CD4-positive, alpha-beta T cell (primary cell): ENCODE measurements at regions not wholly inside any gene's neighbourhood (a gene's known extent, or its start where the extent isn't known, plus 50 kb on each side); places are given as distances from the start of the nearest gene placed in this dataset.

Experiments
- ATAC-seq: fragments of 200-7000 bp; cut with Tn5 transposase; one replicate; pipeline ENCODE4 v1.10.0; 2022; ENCODE audit warnings: mild to moderate bottlenecking; ENCODE audit not compliant: poor library complexity
- CTCF ChIA-PET: fragments of 350-600 bp; sonication (Branson Sonifier 250); formaldehyde crosslinking; loops from one replicate; lab custom pipeline; 2021; ENCODE audit warnings: antibody characterized with exemption, inconsistent platforms; lab: Charles Lee
- POLR2A ChIA-PET: fragments of 350-600 bp; sonication (Branson Sonifier 250); formaldehyde crosslinking; loops from one replicate; lab custom pipeline; 2021; ENCODE audit warnings: antibody characterized with exemption, inconsistent platforms; lab: Charles Lee
- DNase-seq, 14 experiments: peaks; one replicate each; pipeline ENCODE4 v3.0.0-alpha.2; 2013 to 2020; ENCODE audit warnings: mixed read lengths in 2 of 14
- H3K27ac ChIP-seq, 2 donors: one replicate each; pipeline versions ENCODE4 v1.5.1 to v1.7.0; 2013; ENCODE audit warnings: low read length in 2 of 2, low read depth in 1 of 2, mild to moderate bottlenecking in 1 of 2
- H3K27me3 ChIP-seq, 2 experiments: 1 replicate in 1 of 2; 2 replicates in 1 of 2; pipeline versions ENCODE4 v1.6.1 to v1.7.0; 2013; ENCODE audit warnings: low read length in 2 of 2, control low read depth in 1 of 2, mild to moderate bottlenecking in 1 of 2, moderate library complexity in 1 of 2; ENCODE audit not compliant: insufficient read depth in 2 of 2, control insufficient read depth in 1 of 2
- H3K36me3 ChIP-seq: one replicate; pipeline ENCODE4 v1.6.1; 2013; ENCODE audit warnings: low read length, control low read depth; ENCODE audit not compliant: insufficient read depth
- H3K4me1 ChIP-seq: one replicate; pipeline ENCODE4 v1.6.1; 2013; ENCODE audit warnings: low read length, control low read depth; ENCODE audit not compliant: insufficient read depth
- H3K4me3 ChIP-seq: one replicate; pipeline ENCODE4 v1.5.1; 2013; ENCODE audit warnings: mild to moderate bottlenecking, low read length, moderate library complexity
- H3K9me3 ChIP-seq, 2 experiments: 1 replicate in 1 of 2; 2 replicates in 1 of 2; pipeline versions ENCODE4 v1.6.1 to v1.7.0; 2013; ENCODE audit warnings: low read length in 2 of 2, mild to moderate bottlenecking in 2 of 2, control low read depth in 1 of 2, moderate library complexity in 1 of 2; ENCODE audit not compliant: control insufficient read depth in 1 of 2, insufficient read depth in 1 of 2
- H3K27ac Mint-ChIP-seq: one replicate; pipeline ENCODE4 v1.8.0; 2020; ENCODE audit warnings: mixed read lengths
- H3K27me3 Mint-ChIP-seq: one replicate; pipeline ENCODE4 v1.8.0; 2021; ENCODE audit warnings: mixed read lengths
- H3K36me3 Mint-ChIP-seq: one replicate; pipeline ENCODE4 v1.8.0; 2021; ENCODE audit warnings: low read depth, mixed read lengths
- H3K4me1 Mint-ChIP-seq: one replicate; pipeline ENCODE4 v1.8.0; 2021; ENCODE audit warnings: low read depth, mixed read lengths
- H3K4me3 Mint-ChIP-seq: one replicate; pipeline ENCODE4 v1.8.0; 2020; ENCODE audit warnings: mild to moderate bottlenecking, mixed read lengths
- H3K9me3 Mint-ChIP-seq: one replicate; pipeline ENCODE4 v1.8.0; 2020; ENCODE audit warnings: mixed read lengths
- CTCF ChIP-seq: fragments of 200-600 bp; IDR thresholded peaks from one replicate; pipeline ENCODE4 v1.8.0; 2022; ENCODE audit warnings: antibody characterized with exemption, mild to moderate bottlenecking
- intact Hi-C, 2 experiments: fragments of 100-400 bp; cut with DNase I in 1 of 2; cut with micrococcal nuclease in 1 of 2; formaldehyde crosslinking; loops; one replicate each; pipeline versions ENCODE4 v1.15.1 to v1.9.0; 2023 to 2025; cut with DNase I, micrococcal nuclease

GRCh38 chrY:8814143-8814542 is 523.1 kb upstream of the TSPY4 start:
- no peaks in the 10 kb centered on the region for H3K27me3 ChIP-seq
- no peaks in the 10 kb centered on the region for H3K4me1 ChIP-seq
- no peak for TF ChIP-seq CTCF
- Mint-ChIP-seq H3K27ac (no peak overlapping the region), H3K9me3 (no peaks in the 10 kb centered on the region), H3K4me3 (no peak overlapping the region), H3K36me3 (no peaks in the 10 kb centered on the region), H3K4me1 (no peaks in the 10 kb centered on the region), H3K27me3 (no peaks in the 10 kb centered on the region)
- intact Hi-C loops, result no loop called here
- no peaks in the 10 kb centered on the region for H3K36me3 ChIP-seq
- POLR2A ChIA-PET, result no interaction called here
- ATAC-seq, result no peak
- DNase-seq, result no peak
- H3K27ac ChIP-seq, result no peak overlapping the region
- H3K9me3 ChIP-seq, result no peaks in the 10 kb centered on the region
- CTCF ChIA-PET, result no interaction called here
- no peak overlapping the region for H3K4me3 ChIP-seq

- no peaks in the 10 kb centered on the region for H3K4me1 ChIP-seq
- POLR2A ChIA-PET, result no interaction called here
- H3K36me3 Mint-ChIP-seq, result no peaks in the 10 kb centered on the region
- no peaks in the 10 kb centered on the region for H3K4me1 Mint-ChIP-seq
- DNase-seq (no peak), ATAC-seq (no peak)
- H3K27me3 Mint-ChIP-seq, result no peaks in the 10 kb centered on the region
- no peaks in the 10 kb centered on the region for H3K9me3 Mint-ChIP-seq
- no peaks in the 10 kb centered on the region for H3K36me3 ChIP-seq
- H3K4me3 Mint-ChIP-seq, result no peak overlapping the region
- H3K9me3 ChIP-seq, result no peaks in the 10 kb centered on the region
- no peaks in the 10 kb centered on the region for H3K27me3 ChIP-seq
- no peak overlapping the region for H3K4me3 ChIP-seq
- CTCF ChIA-PET, result no interaction called here
- no peak overlapping the region for H3K27ac ChIP-seq
- intact Hi-C loops, result no loop called here
- TF ChIP-seq CTCF, result no peak
- H3K27ac Mint-ChIP-seq, result no peak overlapping the region
These were observed 521.6 kb upstream of the TSPY4 start for GRCh38 chrY:8815616-8816015.

- POLR2A ChIA-PET, result no interaction called here
These were observed 517.2 kb upstream of the TSPY4 start for GRCh38 chrY:8820032-8820431.

More at GRCh38 chrY:8820032-8820431, 517.2 kb upstream of the TSPY4 start:
- peaks cover 3% of the 10 kb centered on the region for H3K9me3 Mint-ChIP-seq
- no peak overlapping the region for H3K27ac Mint-ChIP-seq
- no peaks in the 10 kb centered on the region for H3K36me3 Mint-ChIP-seq
- Histone ChIP-seq H3K27me3 (no peaks in the 10 kb centered on the region), H3K9me3 (peaks cover 0 to 4% of the 10 kb centered on the region in 2 experiments), H3K36me3 (no peaks in the 10 kb centered on the region), H3K4me3 (no peak overlapping the region), H3K27ac (no peak overlapping the region), H3K4me1 (no peaks in the 10 kb centered on the region)
- CTCF ChIA-PET, result no interaction called here
- no peak for ATAC-seq
- no peak overlapping the region for H3K4me3 Mint-ChIP-seq
- intact Hi-C loops, result no loop called here
- TF ChIP-seq CTCF, result no peak
- peaks cover 4% of the 10 kb centered on the region for H3K27me3 Mint-ChIP-seq
- no peak for DNase-seq
- no peaks in the 10 kb centered on the region for H3K4me1 Mint-ChIP-seq
